ENCODE measurements at regions not wholly inside any gene's neighbourhood (a gene's known extent, or its start where the extent isn't known, plus 50 kb on each side); places are given as distances from the start of the nearest gene placed in this dataset.

DNA sequence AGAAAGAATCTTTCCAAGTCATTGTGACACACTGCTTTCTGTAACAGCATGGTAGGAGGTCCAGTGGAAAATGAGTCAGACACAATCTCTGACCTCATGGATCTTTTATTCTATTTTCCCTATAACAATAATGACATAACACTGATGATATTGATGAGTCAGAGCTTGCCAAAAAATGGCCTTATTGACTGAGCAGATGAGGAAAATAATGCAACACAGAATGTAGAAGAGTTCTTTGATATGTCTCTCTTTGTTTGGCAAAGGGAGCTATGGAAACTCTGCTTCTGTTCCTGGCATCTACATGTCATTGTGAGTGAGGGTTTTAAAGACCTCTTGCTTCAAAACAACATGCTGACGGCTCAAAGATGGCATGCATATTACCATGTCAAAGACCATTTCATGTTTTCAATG, 443.1 kb upstream of the ZNF608 start:
- in situ Hi-C loops (cut with HindIII; ENCODE audit: low pct_unique_long_range_greater_than_20kb, low sequenced_read_pairs): no loop called here
- peak; percentile 7 for DNase-seq (ENCODE audit: low read depth)

DNA sequence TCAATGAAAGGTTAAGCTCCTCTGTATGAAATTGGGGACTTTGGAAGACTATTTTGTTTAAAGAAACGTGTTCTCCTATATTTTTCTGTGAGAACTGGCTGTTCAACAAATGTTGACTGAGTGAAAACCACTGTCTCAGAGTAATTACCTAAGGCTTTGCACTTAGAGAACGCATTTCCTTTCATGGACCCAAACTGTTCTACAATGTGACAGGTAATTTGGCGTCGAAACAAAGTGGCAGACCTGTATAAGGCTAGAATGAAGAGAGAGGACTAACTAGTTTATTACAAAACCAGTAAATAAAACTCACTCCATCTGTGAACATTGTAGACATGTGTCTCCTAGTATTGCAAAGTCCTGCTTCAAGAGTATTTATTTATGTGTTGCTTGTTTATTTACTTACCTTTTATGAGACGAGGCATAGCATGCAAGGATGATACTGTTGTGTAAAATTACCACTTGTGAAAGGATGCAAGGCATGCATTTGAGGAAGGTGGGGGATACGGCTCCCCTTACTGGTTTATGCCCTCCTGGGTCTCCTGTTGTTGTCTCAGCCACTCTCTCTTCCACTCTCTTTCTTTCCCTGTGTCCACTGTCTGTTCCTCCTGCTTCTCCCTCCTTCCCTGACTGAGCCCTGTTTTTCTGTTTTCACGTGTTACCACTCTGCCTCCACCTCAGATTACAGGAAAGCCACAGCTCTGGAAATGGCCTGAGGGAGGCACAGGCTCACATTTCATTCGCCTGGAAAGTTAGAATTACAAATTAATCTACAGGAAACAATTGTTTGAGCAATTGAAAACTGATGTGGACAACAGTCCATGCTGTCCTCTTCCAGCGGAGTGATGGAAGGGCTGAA, 444.0 kb upstream of the ZNF608 start:
- in situ Hi-C loops (cut with HindIII; ENCODE audit: low pct_unique_long_range_greater_than_20kb, low sequenced_read_pairs): no loop called here
- no peak for DNase-seq (ENCODE audit: low read depth)

DNA sequence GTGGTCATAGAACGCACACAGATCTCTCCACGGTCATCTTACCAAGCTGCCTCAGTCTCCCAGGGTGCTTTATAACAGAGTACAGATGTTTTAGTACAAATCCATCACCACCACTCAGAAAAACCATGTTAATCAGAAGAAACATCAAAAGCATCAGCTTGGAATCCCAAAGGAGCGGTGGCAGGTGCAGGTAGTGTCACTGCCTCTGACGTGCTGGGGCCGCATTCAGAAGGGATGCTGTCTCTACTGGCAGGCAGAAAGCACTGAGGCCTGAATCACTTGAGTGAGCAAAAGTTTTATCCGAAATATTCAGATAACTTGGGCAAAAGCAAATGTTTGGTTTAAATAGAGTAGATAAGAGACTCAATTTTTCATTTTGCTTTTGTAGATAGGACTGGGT, 448.4 kb upstream of the ZNF608 start:
- DNase-seq (ENCODE audit: low read depth): no peak
- in situ Hi-C loops (cut with HindIII; ENCODE audit: low pct_unique_long_range_greater_than_20kb, low sequenced_read_pairs): no loop called here

DNA sequence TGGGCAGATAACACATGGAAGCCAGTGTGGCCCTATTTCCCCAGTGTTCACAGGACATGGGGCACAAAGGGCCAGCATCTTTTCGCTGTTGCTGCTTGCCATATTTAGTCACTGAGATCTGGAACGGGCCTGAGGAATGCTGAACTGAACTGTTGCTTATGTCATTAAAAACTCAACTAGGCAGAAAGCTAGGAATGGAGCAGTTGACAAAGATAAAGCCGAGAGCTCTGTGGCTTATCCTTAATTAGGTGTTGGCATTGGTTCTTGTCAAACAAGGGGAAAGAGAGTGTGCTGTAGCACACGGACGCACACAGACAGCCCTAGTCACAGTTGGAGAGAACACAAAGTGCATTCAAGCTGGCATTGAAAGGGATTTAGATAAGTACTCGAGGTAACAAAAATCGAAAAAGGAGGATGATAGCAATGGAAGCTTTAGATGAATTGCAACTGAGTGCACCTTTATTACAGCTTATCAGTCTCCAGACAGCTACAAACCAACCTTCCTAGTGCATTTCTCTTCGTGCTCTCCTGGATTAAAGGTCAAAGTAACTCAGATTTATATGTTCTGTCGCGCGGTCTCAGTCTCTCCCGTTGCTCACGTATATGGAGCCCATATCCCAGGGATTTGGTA, 450.2 kb upstream of the ZNF608 start:
- DNase-seq (ENCODE audit: low read depth): no peak
- in situ Hi-C loops (cut with HindIII; ENCODE audit: low pct_unique_long_range_greater_than_20kb, low sequenced_read_pairs): no loop called here

DNA sequence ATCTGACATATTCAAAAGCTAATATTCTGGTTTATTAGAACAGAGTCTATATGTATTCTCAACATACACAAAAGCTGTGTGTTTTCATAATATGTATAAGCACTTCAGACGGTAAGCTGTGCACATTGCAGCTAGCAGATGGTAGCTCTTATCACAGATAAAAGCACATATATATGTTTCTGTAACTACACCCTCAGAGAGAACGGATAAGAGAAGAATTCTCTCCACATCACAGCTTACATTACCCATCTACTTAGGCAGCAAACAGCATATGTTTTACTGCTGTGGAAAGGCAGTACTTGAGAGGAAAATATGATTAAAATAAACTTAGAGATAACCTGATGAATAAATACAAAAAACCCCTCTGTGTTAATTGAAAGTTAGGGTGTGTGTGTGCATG, 450.9 kb upstream of the ZNF608 start:
- in situ Hi-C loops (cut with HindIII; ENCODE audit: low pct_unique_long_range_greater_than_20kb, low sequenced_read_pairs): no loop called here

DNA sequence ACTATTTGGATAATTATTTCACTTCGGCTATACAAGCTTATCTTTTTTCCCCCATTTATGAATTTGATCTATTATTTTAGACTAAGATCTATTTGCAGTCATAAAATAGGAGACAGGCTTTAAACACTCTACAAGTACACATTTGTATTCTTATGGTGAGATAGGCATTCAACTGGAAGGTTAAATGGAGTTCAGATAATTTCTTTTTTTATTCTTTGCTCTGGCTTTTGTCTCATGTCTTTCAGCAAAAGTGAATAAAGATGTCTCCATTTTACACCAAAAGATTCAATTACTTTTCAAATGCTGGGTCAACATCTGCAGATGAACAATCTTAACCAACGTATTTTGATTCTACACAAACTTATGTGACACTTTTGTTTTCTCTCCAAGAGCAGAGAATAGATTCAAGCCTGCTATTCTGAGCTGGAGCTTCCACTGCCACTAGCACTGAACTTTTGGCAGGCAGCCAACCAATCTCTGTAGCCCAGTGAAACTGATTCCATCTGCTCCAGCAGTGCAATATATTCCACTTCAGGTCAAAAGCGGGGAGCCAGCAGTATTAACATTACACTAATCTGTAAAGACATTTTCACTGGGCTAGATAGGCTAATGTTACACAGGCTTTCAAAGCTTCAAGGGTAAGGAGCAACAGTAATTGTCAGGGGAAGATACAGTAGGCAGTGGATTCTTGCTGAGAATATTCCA, 452.0 kb upstream of the ZNF608 start:
- DNase-seq (ENCODE audit: low read depth): no peak
- in situ Hi-C loops (cut with HindIII; ENCODE audit: low pct_unique_long_range_greater_than_20kb, low sequenced_read_pairs): no loop called here

More for the DNA sequence above, 450.9 kb upstream of the ZNF608 start:
- no peak for DNase-seq (ENCODE audit: low read depth)

DNA sequence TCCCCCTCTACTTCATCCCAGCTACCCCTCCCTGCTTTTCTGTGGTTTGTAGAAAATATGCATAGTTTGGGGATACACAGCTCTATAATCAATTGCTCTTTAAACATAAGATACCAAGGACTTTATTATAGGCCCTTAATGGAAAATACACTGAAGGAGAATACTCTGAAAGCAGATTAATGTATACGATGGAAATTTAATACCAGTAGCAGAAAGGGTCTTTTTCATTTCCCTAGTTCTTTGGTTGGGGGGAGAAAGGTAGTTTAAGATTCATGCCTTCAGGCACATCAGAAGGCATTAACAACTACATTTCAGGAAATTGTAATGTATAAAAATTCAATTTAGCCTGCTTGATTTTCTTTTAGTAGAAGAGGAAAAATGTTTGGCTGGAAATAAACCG, 452.9 kb upstream of the ZNF608 start:
- DNase-seq (ENCODE audit: low read depth): no peak
- in situ Hi-C loops (cut with HindIII; ENCODE audit: low pct_unique_long_range_greater_than_20kb, low sequenced_read_pairs): no loop called here

DNA sequence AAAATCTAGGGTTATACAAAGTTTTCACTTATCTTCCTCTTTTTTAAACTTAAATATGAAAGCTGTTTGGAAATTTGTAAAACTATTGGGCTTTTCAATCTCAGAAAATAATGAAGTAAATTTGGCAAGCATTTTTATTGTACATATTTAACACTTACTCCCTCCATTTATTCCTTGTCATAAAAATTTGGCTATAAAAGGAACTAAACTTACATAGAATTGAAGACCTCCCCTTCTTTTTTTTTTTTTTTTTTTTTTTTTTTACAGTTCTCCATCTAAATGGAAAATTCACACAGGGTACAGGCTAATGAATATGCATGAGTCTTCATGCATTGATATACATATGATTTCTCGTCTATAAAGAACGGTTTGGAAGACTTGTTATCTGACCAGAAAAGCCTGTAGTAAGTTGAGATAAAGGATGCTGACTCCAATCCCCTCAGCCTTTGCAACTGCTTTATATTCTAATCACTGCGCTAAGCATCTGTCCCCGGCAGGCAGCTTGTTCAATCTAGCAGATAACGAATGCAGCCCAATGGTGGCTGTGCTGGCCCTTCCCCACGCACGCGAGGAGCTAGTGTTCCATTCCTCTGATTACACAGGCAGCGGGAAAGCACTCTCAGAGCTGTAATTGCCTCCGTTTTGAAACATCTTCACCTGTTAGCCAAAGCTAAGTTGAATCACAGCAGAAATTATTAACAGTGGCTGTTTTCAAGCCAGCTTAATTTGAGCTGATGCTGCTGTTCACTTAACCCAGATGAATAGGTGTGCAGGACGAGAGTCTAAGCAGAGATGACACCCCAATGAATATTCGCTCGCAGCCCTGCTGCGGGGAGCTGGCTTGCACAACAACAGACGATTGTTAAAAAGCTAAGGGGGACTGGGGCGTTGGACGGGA, 453.8 kb upstream of the ZNF608 start:
- DNase-seq (ENCODE audit: low read depth): no peak
- in situ Hi-C loops (cut with HindIII; ENCODE audit: low pct_unique_long_range_greater_than_20kb, low sequenced_read_pairs): no loop called here

DNA sequence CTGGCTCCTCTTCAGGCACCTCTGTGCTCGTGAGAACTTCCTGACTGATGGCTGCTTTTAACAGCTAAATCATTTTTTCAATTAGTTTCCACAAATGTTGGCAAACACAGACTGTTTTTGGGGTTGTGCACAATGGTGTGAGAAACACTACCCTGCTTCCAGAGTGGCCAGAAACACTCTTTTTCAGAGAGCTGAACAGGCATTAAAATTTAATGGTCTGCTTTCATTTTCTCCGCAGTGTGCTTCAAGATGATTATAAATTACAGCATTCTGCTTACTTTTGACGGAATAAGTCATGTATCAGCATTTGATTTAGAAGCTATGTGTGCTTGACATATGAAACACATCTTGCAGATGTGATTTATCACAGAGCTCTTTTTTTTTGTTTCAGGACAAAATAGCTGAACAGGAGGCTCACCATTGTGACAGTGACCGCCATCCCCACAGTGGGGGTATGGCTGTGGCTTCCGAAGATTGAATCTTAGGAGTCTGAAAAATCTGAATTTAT, 454.5 kb upstream of the ZNF608 start:
- in situ Hi-C loops (cut with HindIII; ENCODE audit: low pct_unique_long_range_greater_than_20kb, low sequenced_read_pairs): no loop called here
- DNase-seq (ENCODE audit: low read depth): no peak

DNA sequence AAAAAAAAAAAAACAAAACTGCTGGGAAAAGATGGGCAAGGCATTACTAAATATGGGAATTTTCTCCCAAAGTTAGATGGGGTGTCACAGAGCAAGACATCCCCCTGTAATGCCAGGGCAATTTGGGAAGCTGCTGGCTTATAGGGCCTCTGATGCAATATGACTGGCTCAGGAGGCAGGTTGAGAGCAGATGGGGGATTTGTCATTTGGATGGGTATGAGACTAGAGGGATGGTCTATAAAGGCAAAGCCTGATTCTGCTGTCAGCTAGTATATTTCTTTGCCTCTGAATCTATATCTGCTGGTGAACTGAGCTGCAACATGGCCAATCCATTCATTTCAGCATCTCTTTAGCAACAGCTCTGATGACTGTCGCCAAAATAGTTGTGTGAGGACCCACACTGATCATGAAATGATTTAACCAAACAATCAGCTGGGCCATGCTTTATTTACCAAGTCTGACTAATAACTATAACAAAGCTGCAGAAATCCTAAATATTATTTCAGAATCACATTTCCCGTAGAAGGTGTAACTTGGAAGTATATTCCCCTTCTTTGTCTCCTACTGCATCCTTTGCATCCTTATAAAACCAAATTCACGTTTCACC, 455.1 kb upstream of the ZNF608 start:
- in situ Hi-C loops (cut with HindIII; ENCODE audit: low pct_unique_long_range_greater_than_20kb, low sequenced_read_pairs): no loop called here
- DNase-seq (ENCODE audit: low read depth): no peak

DNA sequence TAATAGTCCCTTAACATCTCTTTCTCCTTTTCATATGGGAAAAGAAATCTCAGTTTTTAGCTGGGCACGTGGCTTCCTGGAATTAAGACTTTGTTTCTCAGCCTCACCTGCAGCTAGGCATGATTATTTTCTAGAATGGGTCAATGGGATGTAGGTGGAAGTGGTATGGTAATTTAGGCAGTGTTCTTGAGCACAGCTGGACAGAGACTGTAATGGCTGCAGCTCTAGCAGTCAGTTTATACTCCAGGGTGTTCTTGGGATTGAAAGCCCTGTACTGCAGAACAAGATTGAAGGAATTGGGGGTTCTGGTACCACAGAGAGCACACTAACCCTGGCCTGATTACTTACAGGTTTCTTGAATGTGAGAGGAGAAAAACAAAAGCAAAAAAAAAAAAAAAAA, 455.9 kb upstream of the ZNF608 start:
- no peak for DNase-seq (ENCODE audit: low read depth)
- in situ Hi-C loops (cut with HindIII; ENCODE audit: low pct_unique_long_range_greater_than_20kb, low sequenced_read_pairs): no loop called here

DNA sequence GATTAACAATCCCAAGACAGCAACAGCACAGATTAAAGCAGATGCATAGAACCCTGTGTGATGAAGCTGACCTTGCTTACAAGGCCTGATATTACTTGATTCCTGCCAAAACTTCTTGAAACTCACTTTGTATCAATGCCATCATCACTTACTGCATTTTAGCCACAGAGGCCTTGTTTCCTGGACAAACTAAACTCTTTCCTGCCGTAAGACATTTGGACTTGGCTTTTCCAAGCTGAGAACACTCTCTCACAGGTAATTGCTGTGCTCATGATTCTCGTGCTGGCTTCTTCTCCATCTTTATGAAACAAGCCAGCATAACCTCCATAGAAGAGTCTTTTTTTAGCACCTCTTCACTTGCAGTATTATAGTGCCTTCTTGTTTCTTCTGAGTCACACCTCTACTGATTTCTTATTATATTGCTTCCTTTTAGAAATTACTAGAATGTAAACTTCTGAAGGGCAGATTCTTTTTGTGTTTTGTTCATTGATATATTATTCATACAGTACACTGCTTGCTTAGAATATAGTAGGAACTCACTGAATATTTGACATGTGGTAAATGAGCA, 456.5 kb upstream of the ZNF608 start:
- DNase-seq (ENCODE audit: low read depth): no peak
- in situ Hi-C loops (cut with HindIII; ENCODE audit: low pct_unique_long_range_greater_than_20kb, low sequenced_read_pairs): no loop called here

DNA sequence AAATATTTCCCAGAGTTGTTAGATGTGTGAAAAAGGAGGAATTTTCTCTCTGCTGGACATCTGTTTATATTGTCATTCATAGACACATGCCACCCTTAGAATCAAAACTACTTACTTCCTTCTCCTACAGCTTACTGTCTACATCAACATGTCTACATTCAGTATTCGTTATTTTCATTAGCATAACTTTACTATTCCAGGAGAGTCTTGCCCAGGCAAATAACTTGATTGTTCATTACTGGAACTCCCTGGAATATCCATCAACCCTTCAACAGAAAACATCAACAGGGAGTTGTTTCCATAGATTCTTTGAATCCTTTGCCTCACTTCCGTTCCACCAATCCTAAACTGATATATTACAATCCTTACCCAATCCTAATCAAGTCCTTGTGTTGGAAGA, 457.5 kb upstream of the ZNF608 start:
- in situ Hi-C loops (cut with HindIII; ENCODE audit: low pct_unique_long_range_greater_than_20kb, low sequenced_read_pairs): no loop called here
- no peak for DNase-seq (ENCODE audit: low read depth)

DNA sequence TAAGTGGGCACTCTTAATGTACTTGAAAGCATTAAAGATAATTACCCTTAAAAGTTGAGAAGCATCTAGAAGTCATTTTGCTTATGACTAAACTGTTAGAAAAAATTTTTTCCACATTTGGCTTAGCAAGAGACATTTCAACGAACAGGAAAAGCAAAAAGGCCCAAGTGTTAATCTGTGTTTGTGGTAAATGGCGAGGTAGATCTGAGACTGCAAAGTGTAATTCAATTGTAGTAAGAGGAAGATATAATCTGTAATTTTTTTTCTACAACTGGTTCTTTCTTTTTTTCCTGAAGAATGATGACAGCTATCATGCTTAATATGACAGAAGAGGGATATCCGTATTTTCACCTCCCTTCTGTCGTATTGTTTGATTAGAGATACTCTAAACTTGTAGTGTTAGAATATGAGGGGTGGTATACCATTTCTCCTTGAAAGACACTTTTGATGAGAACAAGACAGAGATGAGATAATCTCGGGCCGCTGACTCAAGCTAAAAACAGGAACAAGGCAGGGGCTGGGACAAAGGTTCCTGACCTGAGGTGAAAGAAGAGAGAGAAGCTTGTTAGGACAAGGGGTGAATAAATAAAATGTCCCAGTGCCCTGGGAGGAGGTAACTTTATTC, 459.3 kb upstream of the ZNF608 start:
- in situ Hi-C loops (cut with HindIII; ENCODE audit: low pct_unique_long_range_greater_than_20kb, low sequenced_read_pairs): no loop called here
- no peak for DNase-seq (ENCODE audit: low read depth)

DNA sequence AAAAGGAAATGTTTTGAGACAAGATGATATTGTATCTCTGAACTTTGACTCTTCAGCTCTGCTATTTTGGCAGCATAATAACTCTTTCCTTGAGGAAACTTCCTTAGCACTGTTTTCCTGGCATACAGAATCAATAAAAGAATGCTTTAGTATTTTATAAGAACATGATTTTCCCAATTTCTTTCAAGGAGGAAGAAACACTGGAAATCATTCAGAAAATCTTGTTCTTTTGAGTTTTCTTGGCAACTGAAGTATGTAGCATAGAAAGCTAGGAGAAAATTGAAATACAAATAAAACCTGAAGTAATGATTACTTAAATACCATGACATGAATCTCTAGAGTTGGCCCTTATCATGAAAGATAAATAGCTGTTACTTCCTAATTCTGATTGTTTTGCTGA, 461.4 kb upstream of the ZNF608 start:
- in situ Hi-C loops (cut with HindIII; ENCODE audit: low pct_unique_long_range_greater_than_20kb, low sequenced_read_pairs): no loop called here
- no peak for DNase-seq (ENCODE audit: low read depth)

DNA sequence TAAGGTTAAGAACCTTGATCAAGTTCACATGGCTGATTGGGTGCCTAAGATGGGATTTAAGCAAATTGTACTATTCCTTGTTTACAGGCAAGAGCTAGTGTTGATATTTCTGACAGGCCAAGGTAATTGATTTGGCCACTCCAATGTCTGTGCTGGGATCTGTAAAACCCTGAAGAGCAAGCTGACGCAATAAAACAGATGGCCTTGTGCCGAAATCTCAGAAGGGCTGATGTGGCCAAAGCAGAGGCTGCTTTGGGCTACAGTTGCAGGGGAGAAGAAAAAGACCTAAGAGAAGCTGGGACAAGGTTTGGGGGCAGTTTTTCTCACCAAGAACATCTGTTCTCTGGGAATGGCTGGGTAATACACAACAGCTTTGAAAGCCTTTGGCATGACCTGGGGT, 463.2 kb upstream of the ZNF608 start:
- in situ Hi-C loops (cut with HindIII; ENCODE audit: low pct_unique_long_range_greater_than_20kb, low sequenced_read_pairs): no loop called here

DNA sequence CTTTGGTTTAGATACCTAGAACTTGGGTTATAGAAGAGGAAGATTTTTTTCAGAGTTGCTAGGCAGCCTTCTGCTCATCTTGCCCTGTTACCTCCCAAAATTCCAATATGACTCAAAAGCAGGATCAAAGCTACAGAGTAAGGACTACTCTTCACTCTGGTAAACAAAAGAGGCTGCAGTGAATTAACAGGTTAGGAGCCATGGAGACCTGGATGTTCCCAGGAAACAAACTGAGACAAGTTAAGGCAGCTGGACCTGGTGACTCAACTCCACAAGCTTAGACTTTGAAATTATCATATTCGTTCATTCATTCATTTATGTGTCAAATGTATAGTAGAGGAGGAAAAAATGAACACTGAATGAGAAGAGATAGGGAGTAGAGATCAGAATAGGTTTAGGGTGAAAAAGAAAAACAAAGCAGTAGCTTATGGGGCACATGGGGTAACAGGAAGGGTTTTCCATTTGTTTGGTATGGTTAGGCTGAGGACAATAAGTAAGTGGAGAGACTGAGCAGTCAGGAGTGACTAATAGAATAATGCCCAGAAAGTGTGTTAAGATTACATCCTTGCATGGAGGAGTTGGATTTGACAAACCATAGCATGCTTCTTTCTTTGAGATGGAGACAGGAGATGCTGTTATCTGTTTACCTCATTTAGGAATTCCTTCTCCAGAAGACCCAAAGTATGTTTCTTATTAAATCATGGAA, 464.0 kb upstream of the ZNF608 start:
- no peak for DNase-seq (ENCODE audit: low read depth)
- in situ Hi-C loops (cut with HindIII; ENCODE audit: low pct_unique_long_range_greater_than_20kb, low sequenced_read_pairs): no loop called here

More for the DNA sequence above, 463.2 kb upstream of the ZNF608 start:
- DNase-seq (ENCODE audit: low read depth): no peak
